H1 (cell line): ENCODE measurements at regions not wholly inside any gene's neighbourhood (a gene's known extent, or its start where the extent isn't known, plus 50 kb on each side); places are given as distances from the start of the nearest gene placed in this dataset.

Experiments
- SIN3A ChIP-seq, 2 experiments: IDR thresholded peaks in 1 of 2; conservative IDR thresholded peaks in 1 of 2; 2 replicates each; pipeline ENCODE4 v1.6.1; 2011 to 2012; ENCODE audit warnings: low read length in 2 of 2, improper control_type of control experiment in 1 of 2, low read depth in 1 of 2, mild to moderate bottlenecking in 1 of 2
- SRF ChIP-seq: IDR thresholded peaks from 2 replicates; pipeline ENCODE4 v1.6.1; 2011; ENCODE audit warnings: mild to moderate bottlenecking, low read depth, low read length, moderate library complexity
- TBP ChIP-seq: IDR thresholded peaks from 2 replicates; pipeline ENCODE4 v1.6.1; 2011; ENCODE audit warnings: low read depth, low read length, improper control_type of control experiment

- TF ChIP-seq SIN3A (conservative IDR thresholded peaks at IDR 0.05 in 1 of 2, IDR thresholded peaks at IDR 0.05 in 1 of 2; ENCODE audit: low read depth in 1 of 2, low read length in 2 of 2) (no peak), SRF (no peak), TBP (no peak)
These were observed 159.7 kb upstream of the FBXO11 start (continued) for GRCh38 chr2:48066000-48066399.
